ENCODE measurements at regions not wholly inside any gene's neighbourhood (a gene's known extent, or its start where the extent isn't known, plus 50 kb on each side); places are given as distances from the start of the nearest gene placed in this dataset.
"Not testable (repeated sequence)": the region's sequence is repeated elsewhere in the genome, so short reads cannot be mapped to it uniquely, and the experiment has no call there.

DNA sequence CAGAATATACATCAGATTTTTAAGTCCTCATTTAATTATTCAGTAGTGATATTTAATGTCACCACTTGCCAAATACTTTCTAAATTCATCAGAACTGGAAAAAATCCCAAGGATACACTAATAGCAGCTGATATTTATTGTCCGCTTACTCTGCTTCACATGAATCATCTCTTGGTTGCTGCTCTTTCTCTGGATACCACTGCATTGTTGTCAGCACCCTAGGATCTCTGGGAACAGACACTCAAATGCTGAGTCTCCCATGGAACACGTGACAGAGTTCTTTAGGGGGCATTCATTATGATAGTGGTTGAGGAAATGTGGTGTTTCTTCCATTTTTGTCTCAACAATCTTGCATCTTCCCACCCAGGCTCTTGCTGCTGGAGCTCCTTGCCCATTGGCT lies 318.0 kb downstream of the RFPL4B start:
- DNase-seq, result no peak

DNA sequence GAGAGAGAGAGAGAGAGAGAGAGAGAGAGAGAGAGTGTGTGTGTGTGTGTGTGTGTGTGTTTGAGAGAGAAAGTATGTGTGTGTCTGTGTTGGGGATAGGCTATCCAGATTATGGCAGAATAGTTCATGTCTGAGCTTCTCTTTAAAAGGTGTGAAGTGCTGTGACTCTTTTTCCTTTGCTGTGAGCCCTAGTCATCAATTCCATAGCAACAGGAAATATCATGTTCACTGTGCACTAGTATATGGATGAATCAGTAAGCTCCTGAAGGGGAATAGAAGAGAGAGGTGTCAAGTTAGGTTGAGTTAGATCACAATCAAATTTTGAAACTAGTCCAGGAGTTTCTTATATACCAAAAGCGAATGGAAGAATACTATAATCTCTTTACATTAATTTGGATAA lies 318.7 kb downstream of the RFPL4B start:
- no peak for DNase-seq

DNA sequence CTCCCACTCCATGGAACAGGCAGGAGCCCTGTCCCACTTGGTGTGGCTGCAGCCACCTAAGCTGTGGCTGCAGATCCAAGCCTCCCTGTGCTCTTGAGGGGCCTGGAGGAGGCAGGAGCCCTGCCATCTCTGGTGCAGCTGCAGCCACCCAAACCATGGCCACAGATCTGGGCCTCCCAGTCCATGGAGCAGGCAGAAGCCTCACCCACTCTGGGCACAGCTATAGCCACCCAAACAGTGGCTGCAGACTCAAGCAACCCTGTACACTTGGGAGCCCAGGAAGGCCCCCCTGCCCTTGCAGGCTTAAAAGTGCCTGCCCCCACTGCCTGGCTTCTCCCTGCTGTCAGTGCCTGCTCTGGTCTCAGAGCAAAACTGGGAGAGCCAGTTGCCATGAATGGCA lies 320.3 kb downstream of the RFPL4B start:
- DNase-seq, result no peak

DNA sequence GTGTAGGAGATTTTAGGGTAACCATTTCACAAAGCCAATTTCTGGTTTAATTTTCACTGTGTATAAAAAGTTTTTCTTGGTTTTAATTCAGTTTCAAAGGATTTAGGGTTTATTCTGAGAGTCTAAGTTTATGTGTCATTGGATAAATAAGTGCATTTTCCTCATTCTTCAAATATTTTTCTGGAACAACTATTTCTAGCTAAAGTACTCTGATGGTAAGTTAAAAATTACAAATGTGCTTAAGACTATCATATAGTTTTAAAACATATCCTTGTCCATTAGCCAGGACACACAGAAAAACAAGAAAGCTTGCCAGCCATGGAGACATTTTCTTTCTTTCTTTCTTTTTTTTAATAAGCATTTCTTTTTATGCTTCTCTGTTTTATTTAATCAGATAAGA lies 333.0 kb downstream of the RFPL4B start:
- DNase-seq, result no peak

DNA sequence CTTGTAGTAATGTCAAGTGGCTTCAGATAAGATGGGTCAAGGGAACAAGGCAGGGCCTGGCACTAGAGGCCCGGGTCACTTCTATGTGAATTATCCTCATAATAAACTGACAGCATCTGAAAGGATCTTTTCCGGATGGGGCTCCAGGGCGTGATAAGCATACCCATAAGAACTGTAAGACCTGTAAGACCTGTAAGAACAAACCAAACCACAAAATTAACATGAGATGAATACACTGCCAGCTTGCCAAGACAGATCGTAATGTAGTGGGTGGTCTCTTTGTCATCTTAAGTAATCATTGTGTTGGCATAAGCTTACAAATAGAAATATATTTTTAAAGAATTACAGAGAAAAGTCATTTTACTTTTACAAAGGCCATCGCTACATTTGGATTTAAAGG lies 334.9 kb downstream of the RFPL4B start:
- DNase-seq, result no peak

DNA sequence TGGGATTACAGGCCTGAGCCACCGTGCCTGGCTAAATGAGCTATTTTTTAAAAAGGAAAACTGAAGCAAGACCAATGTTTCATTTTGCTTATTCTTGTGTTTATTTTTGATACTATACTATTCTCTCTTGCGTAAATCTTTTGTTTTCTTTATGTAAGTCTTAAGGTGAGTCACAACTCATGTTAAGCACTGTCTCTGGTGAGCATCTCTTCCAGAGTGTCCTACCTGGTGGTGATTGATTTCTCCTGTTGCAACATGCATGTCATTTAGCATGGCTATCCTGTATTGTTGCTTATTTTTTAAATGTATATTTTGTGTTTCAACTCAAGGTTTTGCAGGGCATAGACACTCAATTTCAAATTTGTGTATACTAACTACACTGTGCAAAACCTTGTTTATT lies 336.0 kb downstream of the RFPL4B start:
- DNase-seq, result no peak

DNA sequence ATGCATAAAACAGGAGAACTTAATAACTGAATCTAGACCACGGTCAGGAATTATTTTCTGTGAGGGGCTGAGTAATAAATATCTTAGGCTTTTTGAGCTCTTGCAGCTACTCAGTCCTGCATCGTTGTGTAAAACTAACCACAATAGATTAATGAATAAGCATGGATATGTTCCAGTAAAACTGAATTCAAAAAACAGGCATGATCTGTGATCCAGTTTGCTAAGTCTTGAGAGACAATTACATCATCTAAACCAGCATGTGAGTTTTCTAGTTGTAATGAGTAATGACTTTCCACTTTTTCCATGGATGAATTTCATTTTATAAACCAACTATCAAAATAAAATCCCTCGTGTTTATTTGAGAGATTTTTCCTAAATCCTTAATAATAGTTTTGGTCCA lies 336.8 kb downstream of the RFPL4B start:
- DNase-seq, result no peak

DNA sequence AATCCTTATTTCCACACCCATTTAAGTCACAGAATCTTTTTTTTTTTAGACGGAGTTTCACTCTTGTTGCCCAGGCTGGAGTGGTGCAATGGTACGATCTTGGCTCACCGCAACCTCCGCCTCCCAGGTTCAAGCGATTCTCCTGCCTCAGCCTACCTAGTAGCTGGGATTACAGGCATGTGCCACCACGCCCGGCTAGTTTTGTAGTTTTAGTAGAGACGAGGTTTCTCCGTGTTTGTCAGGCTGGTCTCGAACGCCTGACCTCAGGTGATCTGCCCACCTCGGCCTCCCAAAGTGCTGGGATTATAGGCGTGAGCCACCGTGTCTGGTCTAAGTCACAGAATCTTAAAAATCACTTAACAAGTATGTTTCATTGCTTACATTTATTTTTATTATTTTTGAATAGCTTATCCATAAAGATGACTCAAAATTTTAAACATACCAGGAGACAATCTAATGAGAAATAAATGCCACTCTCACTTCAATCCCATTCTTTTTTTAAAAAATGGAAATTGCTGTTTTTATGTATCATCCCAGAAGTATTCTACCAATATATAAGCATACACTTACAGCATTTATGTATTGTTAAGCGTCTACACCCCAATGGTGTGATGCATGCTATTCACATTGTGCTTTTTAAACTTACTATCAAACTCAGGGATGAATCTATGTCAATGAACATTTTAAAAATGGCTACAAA lies 338.5 kb downstream of the RFPL4B start:
- not testable (repeated sequence) for DNase-seq

DNA sequence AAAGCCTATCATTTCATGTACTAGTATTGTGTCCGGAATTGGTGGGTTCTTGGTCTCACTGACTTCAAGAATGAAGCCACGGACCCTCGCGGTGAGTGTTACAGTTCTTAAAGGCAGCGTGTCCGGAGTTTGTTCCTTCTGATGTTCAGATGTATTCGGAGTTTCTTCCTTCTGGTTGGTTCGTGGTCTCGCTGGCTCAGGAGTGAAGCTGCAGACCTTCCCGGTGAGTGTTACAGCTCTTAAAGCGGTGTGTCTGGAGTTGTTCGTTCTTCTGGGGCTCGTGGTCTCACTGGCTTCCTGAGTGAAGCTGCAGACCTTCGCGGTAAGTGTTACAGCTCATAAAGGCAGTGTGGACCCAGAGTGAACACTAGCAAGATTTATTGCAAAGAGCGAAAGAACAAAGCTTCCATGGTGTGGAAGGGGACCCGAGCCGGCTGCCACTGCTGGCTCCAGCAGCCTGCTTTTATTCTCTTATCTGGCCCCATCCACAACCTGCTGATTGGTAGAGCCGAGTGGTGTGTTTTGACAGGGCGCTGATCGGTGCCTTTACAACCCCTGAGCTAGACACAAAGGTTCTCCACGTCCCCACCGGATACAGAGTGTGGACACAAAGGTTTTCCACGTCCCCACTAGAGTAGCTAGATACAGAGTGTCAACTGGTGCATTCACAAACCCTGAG lies 341.5 kb downstream of the RFPL4B start:
- peak; percentile 63 for DNase-seq

DNA sequence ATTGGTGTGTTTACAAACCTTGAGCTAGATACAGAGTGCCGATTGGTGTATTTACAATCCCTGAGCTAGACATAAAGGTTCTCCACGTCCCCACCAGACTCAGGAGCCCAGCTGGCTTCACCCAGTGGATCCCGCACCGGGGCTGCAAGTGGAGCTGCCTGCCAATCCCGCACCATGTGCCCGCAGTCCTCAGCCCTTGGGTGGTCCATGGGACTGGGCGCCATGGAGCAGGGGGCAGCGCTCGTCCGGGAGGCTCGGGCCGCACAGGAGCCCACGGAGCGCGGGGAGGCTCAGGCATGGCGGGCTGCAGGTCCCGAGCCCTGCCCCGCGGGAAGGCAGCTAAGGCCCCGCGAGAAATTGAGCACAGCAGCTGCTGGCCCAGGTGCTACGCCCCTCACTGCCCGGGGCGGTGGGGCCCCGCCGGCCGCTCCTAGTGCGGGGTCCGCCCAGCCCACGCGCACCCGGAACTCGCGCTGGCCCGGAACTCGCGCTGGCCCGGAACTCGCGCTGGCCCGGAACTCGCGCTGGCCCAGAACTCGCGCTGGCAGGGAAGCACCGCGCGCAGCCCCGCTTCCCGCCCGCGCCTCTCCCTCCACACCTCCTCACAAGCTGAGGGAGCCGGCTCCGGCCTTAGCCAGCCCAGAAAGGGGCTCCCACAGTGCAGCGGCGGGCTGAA lies 342.2 kb downstream of the RFPL4B start:
- not testable (repeated sequence) for DNase-seq

DNA sequence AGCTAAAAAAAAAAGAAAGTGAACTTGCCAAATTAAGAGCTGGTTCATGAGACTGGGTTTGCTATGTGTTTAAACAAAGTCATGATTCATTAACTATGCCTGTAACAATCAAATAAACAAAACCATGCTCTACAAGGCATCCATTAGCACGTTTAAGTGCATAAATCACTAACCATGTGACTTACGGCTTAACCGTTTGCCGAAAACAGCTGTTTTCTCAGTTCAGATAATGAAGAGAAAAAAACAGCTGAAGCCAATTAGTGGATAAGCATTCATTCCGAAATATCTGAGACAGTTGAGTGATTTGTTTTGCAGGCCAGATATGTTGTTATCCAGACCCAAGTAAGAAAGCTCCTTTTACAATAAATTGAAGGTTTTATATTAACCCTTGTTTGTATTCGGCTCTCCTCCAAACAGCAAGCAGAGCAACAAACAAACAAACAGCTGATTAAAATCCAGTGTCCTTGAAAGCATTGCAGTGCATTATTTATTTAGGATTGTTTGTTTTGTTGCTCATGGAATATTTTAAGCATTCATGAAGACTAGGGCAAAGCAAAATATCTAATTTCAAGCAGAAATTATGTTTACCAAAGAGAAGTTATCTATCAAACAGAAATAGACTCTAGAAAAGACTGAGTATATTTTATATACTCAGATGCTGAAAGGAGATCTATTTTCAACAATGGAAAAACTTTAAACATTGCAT lies 343.5 kb downstream of the RFPL4B start:
- DNase-seq, result no peak

DNA sequence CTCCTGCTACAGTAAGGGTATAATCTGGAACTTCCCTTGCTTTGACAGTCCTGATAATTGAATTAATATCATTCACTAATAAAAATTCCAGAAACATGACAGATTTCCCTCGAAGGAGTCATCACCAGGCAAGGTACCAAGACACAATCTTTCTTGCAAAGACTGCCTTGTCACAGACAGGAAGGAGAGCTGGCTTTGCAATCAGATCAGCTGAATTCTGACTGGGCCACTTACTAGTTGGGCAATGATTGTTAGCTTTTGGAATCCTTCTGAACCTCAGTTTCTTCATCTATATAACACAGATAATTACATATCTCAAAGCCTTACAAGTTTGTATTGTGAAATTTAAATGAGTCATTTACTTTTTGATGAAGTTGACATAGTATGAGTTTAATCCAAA lies 344.2 kb downstream of the RFPL4B start:
- DNase-seq, result no peak

DNA sequence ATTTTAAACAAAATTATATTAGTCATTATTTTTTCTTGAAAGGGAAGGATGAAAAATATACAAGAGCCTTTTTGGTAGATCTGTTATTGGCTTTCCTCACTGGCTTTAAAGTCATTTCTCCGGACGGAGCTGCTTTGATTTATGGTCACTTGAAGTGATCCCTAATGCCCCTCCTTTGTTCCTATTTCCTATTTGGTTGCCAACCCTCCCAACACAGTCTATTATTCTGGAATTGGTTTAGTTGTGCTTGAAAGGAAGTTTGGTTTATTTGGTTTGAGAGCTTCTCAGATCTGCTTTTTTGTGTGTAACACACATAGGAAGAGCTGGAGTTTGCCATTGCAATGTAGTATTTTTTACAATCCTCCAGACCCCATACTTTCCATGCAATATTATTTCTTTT lies 347.9 kb downstream of the RFPL4B start:
- no peak for DNase-seq

DNA sequence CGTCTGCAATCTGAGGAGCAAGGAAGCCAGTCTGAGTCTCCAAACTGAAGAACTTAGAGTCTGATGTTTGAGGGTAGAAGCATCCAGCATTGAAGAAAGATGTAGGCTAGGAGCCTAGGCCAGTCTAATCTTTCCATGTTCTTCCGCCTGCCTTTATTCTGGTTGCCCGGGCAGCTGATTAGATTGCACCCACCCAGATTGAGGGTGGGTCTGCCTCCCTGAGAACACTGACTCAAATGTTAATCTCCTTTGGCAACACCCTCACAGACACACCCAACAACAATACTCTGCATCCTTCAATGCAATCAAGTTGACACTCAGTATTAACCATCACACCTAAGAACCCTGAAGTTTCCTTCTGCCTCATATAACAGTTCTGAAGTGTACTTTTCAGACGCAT lies 350.1 kb downstream of the RFPL4B start:
- DNase-seq, result no peak

DNA sequence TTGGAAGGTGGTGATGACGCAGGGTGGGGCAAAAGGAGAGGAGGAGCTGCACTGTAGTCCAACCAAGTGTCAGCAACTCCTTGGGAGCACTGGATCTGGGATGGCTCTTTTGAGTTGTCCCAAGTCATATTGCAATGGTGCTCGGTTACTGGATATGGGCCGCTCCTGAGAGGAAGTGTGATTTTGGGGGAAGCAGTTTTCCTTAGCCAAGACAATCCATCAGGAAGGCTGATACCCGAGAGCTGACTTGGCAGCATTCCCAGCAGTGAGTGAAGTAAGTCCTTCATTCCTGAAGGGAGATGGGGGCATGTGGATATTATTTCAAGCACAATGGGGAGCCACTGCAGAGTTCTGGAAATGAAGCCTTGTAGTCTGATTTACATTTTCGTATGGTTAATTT lies 354.1 kb downstream of the RFPL4B start:
- no peak for DNase-seq

DNA sequence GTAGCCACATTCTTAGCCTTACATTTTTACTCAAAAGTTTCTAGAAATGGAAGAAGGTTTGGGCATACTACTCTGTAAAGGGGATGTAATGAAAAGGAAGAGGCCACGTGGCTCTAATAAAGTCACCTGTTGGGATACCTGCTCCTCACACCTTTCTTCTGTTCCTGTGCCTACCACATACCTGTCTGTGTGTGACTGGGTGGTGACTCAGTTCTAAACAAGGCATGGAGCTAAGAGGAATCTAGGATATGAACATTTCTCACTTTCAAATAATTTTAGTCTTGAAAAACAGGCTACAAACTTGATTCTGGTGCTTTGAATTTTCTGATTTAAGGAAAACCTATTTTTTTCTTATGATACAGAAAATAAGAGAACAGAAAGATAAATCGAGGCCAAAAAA lies 363.6 kb downstream of the RFPL4B start:
- no peak for DNase-seq

DNA sequence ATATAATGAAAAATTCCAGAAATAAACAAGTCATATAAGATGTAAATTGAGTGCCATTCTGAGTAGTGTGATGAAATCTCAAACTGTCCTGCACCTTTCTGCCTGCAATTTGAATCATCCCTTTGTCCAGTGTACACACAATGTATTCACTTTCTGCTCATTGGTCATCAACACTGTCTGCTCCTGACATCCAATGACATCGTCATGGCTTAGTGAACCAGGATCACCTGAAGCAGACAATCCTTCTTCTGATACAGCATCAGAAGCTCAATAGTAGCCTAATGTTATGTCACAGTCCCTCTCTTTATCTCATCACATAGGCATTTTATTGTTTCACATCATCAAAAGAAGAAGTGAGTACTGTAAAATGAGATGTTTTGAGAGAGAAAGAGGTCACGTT lies 366.3 kb downstream of the RFPL4B start:
- no peak for DNase-seq

DNA sequence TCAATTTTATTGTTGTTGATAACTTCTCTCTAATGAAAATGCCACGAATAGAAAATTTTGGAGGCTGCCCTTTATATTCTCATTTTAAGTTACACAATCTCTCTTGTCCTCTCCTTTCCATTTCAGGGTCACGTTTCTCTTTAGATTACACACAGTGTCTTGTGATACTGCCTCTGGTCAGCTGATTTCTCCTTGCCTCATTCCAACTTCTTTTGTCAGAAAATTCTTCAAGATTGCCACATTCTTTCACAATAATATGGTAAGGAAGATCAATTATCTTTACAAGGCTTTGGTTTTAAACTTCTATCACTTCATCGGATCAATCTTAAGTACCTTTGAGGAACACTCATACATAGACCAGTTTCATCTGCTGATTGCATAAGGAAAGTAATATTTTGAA lies 370.3 kb downstream of the RFPL4B start:
- no peak for DNase-seq

DNA sequence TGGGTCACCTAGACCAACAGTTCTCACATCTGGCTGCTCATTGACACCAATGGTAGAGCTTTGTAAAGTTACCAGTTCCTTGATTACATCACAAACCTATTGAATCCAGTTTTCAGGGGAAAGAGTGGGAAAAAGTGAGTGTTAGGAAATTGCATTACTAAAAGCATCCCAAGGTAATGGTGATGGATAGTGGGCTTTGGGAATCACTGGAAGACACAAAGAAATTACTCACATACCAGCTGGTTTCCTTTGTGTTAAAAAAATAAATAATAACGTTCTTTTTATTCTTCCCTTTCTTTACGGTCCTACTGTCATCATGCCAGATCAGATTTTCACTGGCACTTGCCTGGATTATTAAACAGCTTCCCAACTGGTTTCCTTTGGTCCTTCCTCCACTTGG lies 370.7 kb downstream of the RFPL4B start:
- no peak for DNase-seq

DNA sequence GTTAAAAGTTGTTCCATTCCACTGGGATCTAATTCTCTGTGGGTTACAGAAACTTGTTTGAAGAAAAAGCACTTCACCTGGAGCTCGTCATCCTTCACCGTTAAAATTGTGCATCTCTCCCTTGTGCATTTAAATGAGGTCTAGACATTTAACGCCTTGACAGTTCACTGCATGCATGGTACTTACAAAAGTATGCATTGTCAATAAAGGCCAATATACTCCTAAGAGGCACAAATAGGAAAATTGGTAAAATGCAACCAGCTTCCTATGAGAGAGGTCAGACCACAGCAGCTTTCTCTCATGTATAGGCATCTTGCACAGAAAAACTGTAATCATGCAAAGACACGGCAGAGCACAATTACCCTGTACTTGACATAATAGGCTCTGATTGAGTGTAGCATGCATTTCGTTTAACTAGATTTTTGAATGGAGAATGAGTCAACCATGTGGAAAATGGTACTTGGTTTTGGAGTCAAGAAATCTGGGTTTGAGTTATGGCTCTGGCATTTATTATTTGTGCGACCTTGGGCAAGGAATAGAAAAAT lies 378.5 kb downstream of the RFPL4B start:
- no peak for DNase-seq

DNA sequence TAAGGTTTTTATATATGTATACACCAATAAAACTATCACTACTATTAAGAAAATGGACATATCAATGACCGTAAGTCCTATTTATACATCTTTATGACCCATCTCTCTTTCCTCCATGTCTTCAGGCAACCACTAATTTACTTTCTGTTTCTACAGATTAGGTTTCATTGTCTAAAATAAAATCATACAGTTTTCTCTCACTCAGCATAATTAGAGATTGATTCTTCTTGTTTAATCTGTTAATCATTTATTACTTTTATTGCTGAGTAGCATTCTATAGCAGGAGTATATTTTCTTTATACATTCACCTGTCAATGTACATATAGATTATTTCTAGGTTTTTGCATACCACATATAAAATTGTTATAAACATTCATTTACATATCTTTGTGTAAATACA lies 388.0 kb downstream of the RFPL4B start:
- no peak for DNase-seq

DNA sequence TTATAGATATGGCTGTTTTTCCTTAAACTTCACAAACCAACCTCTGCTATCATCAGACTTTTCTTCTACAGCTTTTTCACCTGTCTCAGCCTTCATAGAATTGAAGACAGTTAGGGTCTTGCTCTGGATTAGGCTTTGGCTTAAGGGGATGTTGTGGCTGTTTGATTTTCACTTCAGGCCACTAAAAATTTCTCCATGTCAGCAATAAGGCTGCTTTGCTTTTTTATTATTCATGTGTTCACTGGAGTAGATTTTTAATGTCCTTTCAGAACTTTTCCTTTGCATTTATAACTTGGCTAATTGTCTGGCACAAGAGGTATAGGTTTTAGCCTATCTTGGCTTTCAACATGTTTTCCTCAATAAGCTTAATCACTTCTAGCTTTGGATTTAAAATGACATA lies 392.6 kb downstream of the RFPL4B start:
- DNase-seq, result no peak

DNA sequence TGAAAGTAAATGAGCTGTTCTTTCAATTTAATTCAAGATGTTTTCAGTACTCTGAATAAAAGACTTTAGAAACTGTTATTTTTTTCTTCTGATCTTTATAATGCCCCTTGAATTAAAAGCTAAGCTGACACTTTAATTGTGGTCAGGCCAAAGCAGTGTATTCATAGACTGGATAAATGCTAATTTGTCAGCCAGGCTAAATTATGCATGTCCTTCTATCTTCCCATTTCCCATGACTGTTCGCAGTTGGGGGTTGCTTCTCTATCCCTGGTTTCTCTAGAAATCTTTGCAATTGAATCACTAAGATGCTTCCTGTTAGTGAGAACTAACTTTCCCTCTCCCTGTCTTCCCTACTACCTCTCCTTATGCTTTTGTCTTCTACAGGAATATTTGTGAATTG lies 396.2 kb downstream of the RFPL4B start:
- no peak for DNase-seq

DNA sequence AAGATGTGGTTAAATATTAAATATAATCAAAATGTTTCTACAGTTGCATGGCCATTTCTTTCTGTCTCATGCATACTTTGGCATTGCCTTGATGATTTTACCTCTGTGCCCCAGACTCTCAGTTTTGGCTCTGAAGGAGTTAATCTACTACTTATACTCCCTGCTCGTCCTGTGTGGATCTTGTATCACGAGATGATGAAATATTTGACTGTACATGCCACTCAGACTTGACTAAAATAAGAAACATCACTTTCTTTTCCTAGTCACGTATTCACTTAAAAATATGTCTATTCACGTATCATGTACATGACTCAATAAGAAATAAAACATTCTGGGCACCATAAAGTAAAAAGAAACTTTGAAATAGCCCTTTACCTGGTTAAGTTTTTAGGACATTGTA lies 397.7 kb downstream of the RFPL4B start:
- DNase-seq, result no peak

Measured in islet precursor cell (in vitro differentiated cells).